CD14-positive monocyte (primary cell): ENCODE measurements at regions not wholly inside any gene's neighbourhood (a gene's known extent, or its start where the extent isn't known, plus 50 kb on each side); places are given as distances from the start of the nearest gene placed in this dataset.

Source experiments
- DNase-seq, 3 donors: peaks; one replicate each; pipeline ENCODE4 v3.0.0-alpha.2; 2011 to 2022
- H2AFZ ChIP-seq: 2 replicates; pipeline ENCODE4 v1.6.0; 2012; ENCODE audit warnings: mild to moderate bottlenecking, low read depth, low read length, inconsistent platforms; ENCODE audit not compliant: insufficient read depth, poor library complexity, severe bottlenecking
- H3K27ac ChIP-seq, 2 donors: 1 replicate in 1 of 2; 2 replicates in 1 of 2; pipeline ENCODE4 v1.5.1; 2012 to 2013; ENCODE audit warnings: low read length in 2 of 2, control low read depth in 1 of 2, inconsistent platforms in 1 of 2, low read depth in 1 of 2, mild to moderate bottlenecking in 1 of 2
- H3K27me3 ChIP-seq, 2 donors: one replicate each; pipeline versions ENCODE4 v1.6.0 to v1.6.1; 2011 to 2013; ENCODE audit warnings: low read length in 2 of 2; ENCODE audit not compliant: control insufficient read depth in 2 of 2, insufficient read depth in 2 of 2
- H3K36me3 ChIP-seq, 2 donors: replicated peaks in 1 of 2; 1 replicate in 1 of 2; 2 replicates in 1 of 2; pipeline versions ENCODE4 v1.5.1 to v1.6.1; 2012 to 2013; ENCODE audit warnings: low read length in 2 of 2, control low read depth in 1 of 2, inconsistent platforms in 1 of 2, mild to moderate bottlenecking in 1 of 2; ENCODE audit not compliant: insufficient read depth in 2 of 2, control insufficient read depth in 1 of 2
- H3K4me1 ChIP-seq, 2 donors: 1 replicate in 1 of 2; 2 replicates in 1 of 2; pipeline versions ENCODE4 v1.5.1 to v1.6.1; 2012 to 2013; ENCODE audit warnings: low read length in 2 of 2, control low read depth in 1 of 2, inconsistent platforms in 1 of 2, mild to moderate bottlenecking in 1 of 2, moderate library complexity in 1 of 2; ENCODE audit not compliant: insufficient read depth in 2 of 2, control insufficient read depth in 1 of 2
- H3K4me2 ChIP-seq: replicated peaks from 2 replicates; pipeline ENCODE3; 2012; ENCODE audit warnings: low read length, moderate library complexity, mild to moderate bottlenecking; ENCODE audit not compliant: poor library complexity, severe bottlenecking; ENCODE audit errors: extremely low read depth
- H3K4me3 ChIP-seq, 3 experiments: fragments of 200-600 bp in 1 of 3; sonication (generic) in 1 of 3; replicated peaks in 1 of 3; 1 replicate in 2 of 3; 2 replicates in 1 of 3; pipeline ENCODE4 v1.5.1; 2011 to 2013; ENCODE audit warnings: low read length in 3 of 3, mild to moderate bottlenecking in 3 of 3, control low read depth in 2 of 3, low read depth in 2 of 3, inconsistent platforms in 1 of 3, moderate library complexity in 1 of 3
- H3K79me2 ChIP-seq: 2 replicates; pipeline ENCODE4 v1.6.0; 2012; ENCODE audit warnings: mild to moderate bottlenecking, control low read depth, inconsistent platforms, low read length, moderate library complexity; ENCODE audit not compliant: insufficient read depth
- H3K9ac ChIP-seq: 2 replicates; pipeline ENCODE4 v1.6.0; 2017; ENCODE audit warnings: low read length, mild to moderate bottlenecking; ENCODE audit not compliant: insufficient read depth, poor library complexity, severe bottlenecking
- H3K9me3 ChIP-seq, 2 donors: replicated peaks in 1 of 2; 1 replicate in 1 of 2; 2 replicates in 1 of 2; pipeline versions ENCODE4 v1.5.1 to v1.6.1; 2012 to 2013; ENCODE audit warnings: low read length in 2 of 2, control low read depth in 1 of 2; ENCODE audit not compliant: control insufficient read depth in 1 of 2, insufficient read depth in 1 of 2
- H4K20me1 ChIP-seq: 2 replicates; pipeline ENCODE4 v1.6.0; 2012; ENCODE audit warnings: mild to moderate bottlenecking, low read length, control low read depth, moderate library complexity; ENCODE audit not compliant: insufficient read depth
- H3K27ac Mint-ChIP-seq, 7 donors: one replicate each; pipeline ENCODE4 v1.8.0; 2020; ENCODE audit warnings: mild to moderate bottlenecking in 7 of 7, mixed read lengths in 7 of 7, moderate library complexity in 6 of 7, inconsistent platforms in 2 of 7
- H3K27me3 Mint-ChIP-seq, 3 donors: one replicate each; pipeline ENCODE4 v1.8.0; 2021 to 2022; ENCODE audit warnings: low read depth in 3 of 3, mild to moderate bottlenecking in 3 of 3, mixed read lengths in 3 of 3, moderate library complexity in 3 of 3, inconsistent platforms in 1 of 3
- H3K36me3 Mint-ChIP-seq, 2 donors: one replicate each; pipeline ENCODE4 v1.8.0; 2020; ENCODE audit warnings: mixed read lengths in 2 of 2, inconsistent platforms in 1 of 2, mild to moderate bottlenecking in 1 of 2
- H3K4me1 Mint-ChIP-seq: one replicate; pipeline ENCODE4 v1.8.0; 2020; ENCODE audit warnings: mild to moderate bottlenecking, mixed read lengths
- H3K4me3 Mint-ChIP-seq, 2 donors: one replicate each; pipeline ENCODE4 v1.8.0; 2020; ENCODE audit warnings: mild to moderate bottlenecking in 2 of 2, mixed read lengths in 2 of 2, moderate library complexity in 1 of 2
- H3K9me3 Mint-ChIP-seq, 7 donors: one replicate each; pipeline ENCODE4 v1.8.0; 2020 to 2022; ENCODE audit warnings: mixed read lengths in 7 of 7, mild to moderate bottlenecking in 6 of 7, moderate library complexity in 6 of 7, inconsistent platforms in 2 of 7
- WGBS: methylation state at CpG from one replicate; pipeline ENCODE4 v1.1.5; 2013; ENCODE audit warnings: missing lambda C conversion rate; ENCODE audit not compliant: insufficient coverage; 5-methylcytosine and 5-hydroxymethylcytosine counted together
- intact Hi-C, 2 donors: fragments of 100-400 bp; cut with micrococcal nuclease; formaldehyde crosslinking; loops; one replicate each; pipeline versions ENCODE4 v1.15.0 to v1.15.1; 2023
- TF ChIP-seq, protein P1 (sequence below): fragments of 200-600 bp; IDR thresholded peaks from one replicate; pipeline ENCODE4 v1.8.0; 2022; ENCODE audit warnings: antibody characterized with exemption, mild to moderate bottlenecking

- TF ChIP-seq, protein P1, sequence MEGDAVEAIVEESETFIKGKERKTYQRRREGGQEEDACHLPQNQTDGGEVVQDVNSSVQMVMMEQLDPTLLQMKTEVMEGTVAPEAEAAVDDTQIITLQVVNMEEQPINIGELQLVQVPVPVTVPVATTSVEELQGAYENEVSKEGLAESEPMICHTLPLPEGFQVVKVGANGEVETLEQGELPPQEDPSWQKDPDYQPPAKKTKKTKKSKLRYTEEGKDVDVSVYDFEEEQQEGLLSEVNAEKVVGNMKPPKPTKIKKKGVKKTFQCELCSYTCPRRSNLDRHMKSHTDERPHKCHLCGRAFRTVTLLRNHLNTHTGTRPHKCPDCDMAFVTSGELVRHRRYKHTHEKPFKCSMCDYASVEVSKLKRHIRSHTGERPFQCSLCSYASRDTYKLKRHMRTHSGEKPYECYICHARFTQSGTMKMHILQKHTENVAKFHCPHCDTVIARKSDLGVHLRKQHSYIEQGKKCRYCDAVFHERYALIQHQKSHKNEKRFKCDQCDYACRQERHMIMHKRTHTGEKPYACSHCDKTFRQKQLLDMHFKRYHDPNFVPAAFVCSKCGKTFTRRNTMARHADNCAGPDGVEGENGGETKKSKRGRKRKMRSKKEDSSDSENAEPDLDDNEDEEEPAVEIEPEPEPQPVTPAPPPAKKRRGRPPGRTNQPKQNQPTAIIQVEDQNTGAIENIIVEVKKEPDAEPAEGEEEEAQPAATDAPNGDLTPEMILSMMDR, result no peak
- Histone ChIP-seq H3K4me1 (no peaks in the 10 kb centered on the region), H4K20me1 (no peaks in the 10 kb centered on the region), H2AFZ (no peak overlapping the region), H3K27ac (no peak overlapping the region), H3K27me3 (no peaks in the 10 kb centered on the region), H3K79me2 (no peaks in the 10 kb centered on the region), H3K9ac (no peak overlapping the region), H3K9me3 (no peaks in the 10 kb centered on the region), H3K4me2 (no peak overlapping the region), H3K36me3 (no peaks in the 10 kb centered on the region), H3K4me3 (no peak overlapping the region)
- WGBS, result 54% methylated on average over 2 of the region's 4 CpGs
- Mint-ChIP-seq H3K4me1 (no peaks in the 10 kb centered on the region), H3K27ac (no peak overlapping the region), H3K36me3 (no peaks in the 10 kb centered on the region), H3K4me3 (no peak overlapping the region), H3K9me3 (peaks cover 0 to 4% (median 0%) of the 10 kb centered on the region in 7 donors), H3K27me3 (peaks cover 0 to 4% (median 0%) of the 10 kb centered on the region in 3 donors)
- intact Hi-C loops, result no loop called here
- no peak for DNase-seq
Measured at GRCh38 chr7:46129831-46130230, 208.8 kb upstream of the IGFBP3 start.

GRCh38 chr7:46127814-46128213 is 206.7 kb upstream of the IGFBP3 start:
- H3K36me3 Mint-ChIP-seq, result no peaks in the 10 kb centered on the region
- peaks cover 0 to 4% (median 0%) of the 10 kb centered on the region in 3 donors for H3K27me3 Mint-ChIP-seq
- H3K9ac ChIP-seq, result no peak overlapping the region
- H3K9me3 Mint-ChIP-seq, result peaks cover 0 to 2% (median 0%) of the 10 kb centered on the region in 7 donors
- TF ChIP-seq, protein P1, result no peak
- no peaks in the 10 kb centered on the region for H3K4me1 ChIP-seq
- no peaks in the 10 kb centered on the region for H3K9me3 ChIP-seq
- no peak overlapping the region for H3K4me2 ChIP-seq
- no peak overlapping the region for H3K4me3 Mint-ChIP-seq
- intact Hi-C loops, result no loop called here
- H2AFZ ChIP-seq, result no peak overlapping the region
- no peak overlapping the region for H3K4me3 ChIP-seq
- H3K79me2 ChIP-seq, result no peaks in the 10 kb centered on the region
- H3K36me3 ChIP-seq, result no peaks in the 10 kb centered on the region
- H3K27me3 ChIP-seq, result no peaks in the 10 kb centered on the region
- no peak overlapping the region for H3K27ac Mint-ChIP-seq
- no peak for DNase-seq
- no peak overlapping the region for H3K27ac ChIP-seq
- H4K20me1 ChIP-seq, result no peaks in the 10 kb centered on the region
- WGBS, result no CpG with 5 or more reads among the region's 2 CpGs
- H3K4me1 Mint-ChIP-seq, result no peaks in the 10 kb centered on the region
